ENCODE measurements at regions not wholly inside any gene's neighbourhood (a gene's known extent, or its start where the extent isn't known, plus 50 kb on each side); places are given as distances from the start of the nearest gene placed in this dataset.

DNA sequence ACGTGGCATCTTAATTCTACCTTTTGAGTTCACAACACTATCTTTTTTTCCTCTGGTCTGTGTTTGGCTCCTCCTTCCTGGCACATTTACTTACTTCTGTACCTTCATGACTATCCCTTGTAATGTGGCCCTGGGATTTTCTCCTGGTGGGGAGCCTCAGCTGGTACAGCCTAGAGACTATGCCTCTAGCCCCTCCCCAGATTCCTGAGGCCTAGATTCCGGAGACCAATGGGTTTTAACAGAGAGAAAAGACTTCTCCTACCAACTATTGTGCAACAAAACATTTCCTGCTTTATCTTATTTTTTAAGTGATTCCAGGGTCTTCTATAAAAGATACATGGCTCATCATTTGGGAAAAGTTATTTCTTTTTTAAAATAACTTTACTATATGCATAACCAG lies 216.2 kb upstream of the KRR1 start:
- TF ChIP-seq POLR2AphosphoS5 (IDR thresholded peaks at IDR 0.05; ENCODE audit: low read depth, low read length) = no peak
- no peak for TF ChIP-seq TAF1 (IDR thresholded peaks at IDR 0.05; ENCODE audit: borderline replicate concordance, insufficient read depth, low read length)
- TF ChIP-seq, protein P1, sequence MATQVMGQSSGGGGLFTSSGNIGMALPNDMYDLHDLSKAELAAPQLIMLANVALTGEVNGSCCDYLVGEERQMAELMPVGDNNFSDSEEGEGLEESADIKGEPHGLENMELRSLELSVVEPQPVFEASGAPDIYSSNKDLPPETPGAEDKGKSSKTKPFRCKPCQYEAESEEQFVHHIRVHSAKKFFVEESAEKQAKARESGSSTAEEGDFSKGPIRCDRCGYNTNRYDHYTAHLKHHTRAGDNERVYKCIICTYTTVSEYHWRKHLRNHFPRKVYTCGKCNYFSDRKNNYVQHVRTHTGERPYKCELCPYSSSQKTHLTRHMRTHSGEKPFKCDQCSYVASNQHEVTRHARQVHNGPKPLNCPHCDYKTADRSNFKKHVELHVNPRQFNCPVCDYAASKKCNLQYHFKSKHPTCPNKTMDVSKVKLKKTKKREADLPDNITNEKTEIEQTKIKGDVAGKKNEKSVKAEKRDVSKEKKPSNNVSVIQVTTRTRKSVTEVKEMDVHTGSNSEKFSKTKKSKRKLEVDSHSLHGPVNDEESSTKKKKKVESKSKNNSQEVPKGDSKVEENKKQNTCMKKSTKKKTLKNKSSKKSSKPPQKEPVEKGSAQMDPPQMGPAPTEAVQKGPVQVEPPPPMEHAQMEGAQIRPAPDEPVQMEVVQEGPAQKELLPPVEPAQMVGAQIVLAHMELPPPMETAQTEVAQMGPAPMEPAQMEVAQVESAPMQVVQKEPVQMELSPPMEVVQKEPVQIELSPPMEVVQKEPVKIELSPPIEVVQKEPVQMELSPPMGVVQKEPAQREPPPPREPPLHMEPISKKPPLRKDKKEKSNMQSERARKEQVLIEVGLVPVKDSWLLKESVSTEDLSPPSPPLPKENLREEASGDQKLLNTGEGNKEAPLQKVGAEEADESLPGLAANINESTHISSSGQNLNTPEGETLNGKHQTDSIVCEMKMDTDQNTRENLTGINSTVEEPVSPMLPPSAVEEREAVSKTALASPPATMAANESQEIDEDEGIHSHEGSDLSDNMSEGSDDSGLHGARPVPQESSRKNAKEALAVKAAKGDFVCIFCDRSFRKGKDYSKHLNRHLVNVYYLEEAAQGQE (IDR thresholded peaks at IDR 0.05; ENCODE audit: insufficient read depth in 1 of 2, low read depth in 2 of 2, low read length in 2 of 2) = no peak
- TF ChIP-seq SIN3A (IDR thresholded peaks at IDR 0.05; ENCODE audit: borderline replicate concordance, insufficient read depth, low read length) = no peak

Data from PFSK-1 (cell line).